BE2C (cell line): ENCODE measurements at regions not wholly inside any gene's neighbourhood (a gene's known extent, or its start where the extent isn't known, plus 50 kb on each side); places are given as distances from the start of the nearest gene placed in this dataset.

Source experiments
- DNase-seq: peaks from one replicate; pipeline ENCODE4 v3.0.0-alpha.2; 2020
- H3K27me3 ChIP-seq: fragments of 250-450 bp; sonication (Bioruptor Pico); 2 replicates; pipeline ENCODE4 v1.5.1; 2020; ENCODE audit warnings: mild to moderate bottlenecking
- H3K36me3 ChIP-seq: fragments of 250-450 bp; sonication (Bioruptor Pico); 2 replicates; pipeline ENCODE4 v1.5.1; 2020; ENCODE audit warnings: mild to moderate bottlenecking
- H3K4me1 ChIP-seq: fragments of 250-450 bp; sonication (Bioruptor Pico); 2 replicates; pipeline ENCODE4 v1.5.1; 2020
- H3K4me3 ChIP-seq: 2 replicates; pipeline ENCODE4 v1.5.1; 2011; ENCODE audit warnings: low read depth, low read length
- H3K9me3 ChIP-seq: fragments of 250-450 bp; sonication (Bioruptor Pico); 2 replicates; pipeline ENCODE4 v1.5.1; 2020
- TF ChIP-seq, protein P1 (sequence below): IDR thresholded peaks from 2 replicates; pipeline ENCODE4 v1.5.1; 2012; ENCODE audit warnings: mild to moderate bottlenecking, low read depth, low read length

DNA sequence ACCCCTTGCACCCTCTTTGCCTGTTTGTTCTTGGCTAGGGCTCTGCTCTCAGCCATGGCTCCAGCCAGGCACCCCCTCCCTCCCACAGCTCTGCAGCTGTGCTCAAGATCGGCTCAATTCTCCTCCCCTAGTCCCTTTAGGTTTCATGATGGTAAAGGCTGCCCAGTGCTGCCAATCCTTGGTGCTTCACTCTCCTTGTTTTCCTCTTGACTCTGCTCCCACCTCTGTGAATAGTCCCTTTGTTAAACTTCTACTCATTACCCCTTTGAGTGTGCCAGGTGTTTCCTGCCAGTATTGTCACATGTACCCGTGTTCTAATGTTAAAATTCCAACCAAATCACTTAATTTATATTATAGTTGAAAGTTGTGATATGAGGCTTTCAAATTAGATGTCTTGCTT is 101.0 kb upstream of the CERS6 start:
- Histone ChIP-seq H3K4me1 (no peaks in the 10 kb centered on the region), H3K27me3 (no peaks in the 10 kb centered on the region), H3K9me3 (no peaks in the 10 kb centered on the region), H3K4me3 (no peak overlapping the region), H3K36me3 (no peaks in the 10 kb centered on the region)
- DNase-seq: no peak
- TF ChIP-seq, protein P1, sequence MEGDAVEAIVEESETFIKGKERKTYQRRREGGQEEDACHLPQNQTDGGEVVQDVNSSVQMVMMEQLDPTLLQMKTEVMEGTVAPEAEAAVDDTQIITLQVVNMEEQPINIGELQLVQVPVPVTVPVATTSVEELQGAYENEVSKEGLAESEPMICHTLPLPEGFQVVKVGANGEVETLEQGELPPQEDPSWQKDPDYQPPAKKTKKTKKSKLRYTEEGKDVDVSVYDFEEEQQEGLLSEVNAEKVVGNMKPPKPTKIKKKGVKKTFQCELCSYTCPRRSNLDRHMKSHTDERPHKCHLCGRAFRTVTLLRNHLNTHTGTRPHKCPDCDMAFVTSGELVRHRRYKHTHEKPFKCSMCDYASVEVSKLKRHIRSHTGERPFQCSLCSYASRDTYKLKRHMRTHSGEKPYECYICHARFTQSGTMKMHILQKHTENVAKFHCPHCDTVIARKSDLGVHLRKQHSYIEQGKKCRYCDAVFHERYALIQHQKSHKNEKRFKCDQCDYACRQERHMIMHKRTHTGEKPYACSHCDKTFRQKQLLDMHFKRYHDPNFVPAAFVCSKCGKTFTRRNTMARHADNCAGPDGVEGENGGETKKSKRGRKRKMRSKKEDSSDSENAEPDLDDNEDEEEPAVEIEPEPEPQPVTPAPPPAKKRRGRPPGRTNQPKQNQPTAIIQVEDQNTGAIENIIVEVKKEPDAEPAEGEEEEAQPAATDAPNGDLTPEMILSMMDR: no peak

DNA sequence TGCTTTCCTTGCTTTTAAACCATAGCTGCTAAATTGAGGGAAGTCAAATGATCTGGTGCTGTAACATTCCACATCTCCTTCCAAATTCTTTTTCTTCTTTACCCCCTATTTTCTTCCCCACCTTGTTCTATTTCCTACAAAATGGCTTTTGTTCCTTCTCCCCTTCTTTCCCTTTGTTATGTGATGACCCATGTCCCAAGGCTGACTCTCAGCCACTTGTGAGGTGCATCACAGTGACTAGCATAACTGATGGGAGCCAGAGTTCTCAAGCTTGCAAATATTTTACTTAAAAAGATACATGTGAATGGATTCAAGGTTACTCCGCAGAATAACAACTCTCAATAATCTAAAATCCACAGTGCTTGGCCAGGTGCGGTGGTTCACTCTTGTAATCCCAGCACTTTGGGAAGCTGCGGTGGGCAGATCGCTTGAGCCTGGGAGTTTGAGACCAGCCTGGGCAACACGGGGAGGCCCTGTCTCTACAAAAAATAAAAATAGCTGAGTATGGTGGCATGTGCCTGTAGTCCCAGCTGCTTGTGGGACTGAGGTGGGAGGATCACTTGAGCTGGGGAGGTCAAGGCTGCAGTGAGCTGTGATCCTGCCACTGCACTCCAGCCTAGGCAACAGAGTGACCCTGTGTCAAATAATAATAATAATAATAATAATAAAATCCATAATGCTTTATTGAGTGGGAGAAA is 100.1 kb upstream of the CERS6 start:
- Histone ChIP-seq H3K9me3 (no peaks in the 10 kb centered on the region), H3K4me1 (no peaks in the 10 kb centered on the region), H3K4me3 (no peak overlapping the region), H3K36me3 (no peaks in the 10 kb centered on the region), H3K27me3 (no peaks in the 10 kb centered on the region)
- DNase-seq: no peak
- TF ChIP-seq, protein P1: no peak

GRCh38 chr2:168356477-168356835 is 99.6 kb upstream of the CERS6 start:
- Histone ChIP-seq H3K4me1 (no peaks in the 10 kb centered on the region), H3K36me3 (no peaks in the 10 kb centered on the region), H3K4me3 (no peak overlapping the region), H3K27me3 (no peaks in the 10 kb centered on the region), H3K9me3 (no peaks in the 10 kb centered on the region)
- TF ChIP-seq, protein P1: no peak
- DNase-seq: no peak

- DNase-seq: no peak
- no peaks in the 10 kb centered on the region for H3K4me1 ChIP-seq
- no peaks in the 10 kb centered on the region for H3K27me3 ChIP-seq
- no peak overlapping the region for H3K4me3 ChIP-seq
- H3K36me3 ChIP-seq: no peaks in the 10 kb centered on the region
- H3K9me3 ChIP-seq: no peaks in the 10 kb centered on the region
- TF ChIP-seq, protein P1: no peak
Observed at GRCh38 chr2:168357797-168358472, 98.1 kb upstream of the CERS6 start.

DNA sequence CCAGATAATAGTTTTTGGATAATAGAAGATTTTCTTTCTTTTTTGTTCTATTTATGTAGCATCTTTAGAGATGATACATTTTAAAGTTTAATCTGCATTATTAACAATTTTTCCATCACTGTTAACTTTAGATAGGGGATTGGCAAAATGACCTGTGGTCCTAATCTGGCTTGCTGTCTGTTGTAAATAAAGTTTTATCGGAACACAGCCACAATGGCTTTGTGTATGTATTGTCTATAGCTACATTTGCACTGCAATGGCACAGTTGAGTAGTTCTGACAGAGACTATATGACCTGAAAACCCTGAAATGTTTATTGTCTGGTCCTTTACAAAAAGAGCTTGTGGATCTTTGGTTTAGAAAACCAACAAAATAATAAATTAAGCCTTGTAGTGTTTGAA is 97.0 kb upstream of the CERS6 start:
- H3K27me3 ChIP-seq: no peaks in the 10 kb centered on the region
- no peak overlapping the region for H3K4me3 ChIP-seq
- DNase-seq: no peak
- no peaks in the 10 kb centered on the region for H3K36me3 ChIP-seq
- TF ChIP-seq, protein P1: no peak
- no peaks in the 10 kb centered on the region for H3K9me3 ChIP-seq
- H3K4me1 ChIP-seq: no peaks in the 10 kb centered on the region
